Ammon's horn (tissue), 1 donor: ENCODE measurements at regions not wholly inside any gene's neighbourhood (a gene's known extent, or its start where the extent isn't known, plus 50 kb on each side); places are given as distances from the start of the nearest gene placed in this dataset.

ENCODE experiments used
- DNase-seq: peaks from one replicate; pipeline ENCODE4 v3.0.0-alpha.2; 2016; ENCODE audit warnings: low spot score

GRCh38 chr2:236717120-236717519, 147.5 kb downstream of the ACKR3 start:
- DNase-seq: no peak

GRCh38 chr2:236717729-236718128, 148.1 kb downstream of the ACKR3 start:
- no peak for DNase-seq

GRCh38 chr2:236718207-236718992, 148.8 kb downstream of the ACKR3 start:
- no peak for DNase-seq

GRCh38 chr2:236719192-236719635, 149.6 kb downstream of the ACKR3 start:
- no peak for DNase-seq

GRCh38 chr2:236720974-236721540, 151.4 kb downstream of the ACKR3 start:
- DNase-seq: no peak

- DNase-seq: no peak
Observed at GRCh38 chr2:236724200-236724599, 154.6 kb downstream of the ACKR3 start.

- no peak for DNase-seq
Observed at GRCh38 chr2:236726701-236727450, 157.3 kb downstream of the ACKR3 start.

- DNase-seq: no peak
Observed at GRCh38 chr2:236728916-236729670, 159.5 kb downstream of the ACKR3 start.

- no peak for DNase-seq
Observed at GRCh38 chr2:236730393-236730792, 160.8 kb downstream of the ACKR3 start.

GRCh38 chr2:236731767-236732580, 162.3 kb downstream of the ACKR3 start:
- DNase-seq: peak; percentile 72

- no peak for DNase-seq
Observed at GRCh38 chr2:236733156-236733555, 163.5 kb downstream of the ACKR3 start.

- DNase-seq: no peak
Observed at GRCh38 chr2:236735825-236736238, 166.2 kb downstream of the ACKR3 start.

- no peak for DNase-seq
Observed at GRCh38 chr2:236738030-236738429, 168.4 kb downstream of the ACKR3 start.

- DNase-seq: no peak
Observed at GRCh38 chr2:236738896-236739295, 169.3 kb downstream of the ACKR3 start.

GRCh38 chr2:236739663-236740062, 170.0 kb downstream of the ACKR3 start:
- DNase-seq: no peak

GRCh38 chr2:236740506-236740905, 170.9 kb downstream of the ACKR3 start:
- DNase-seq: no peak

GRCh38 chr2:236743039-236743920, 173.7 kb downstream of the ACKR3 start:
- DNase-seq: no peak

GRCh38 chr2:236743921-236744280, 174.3 kb downstream of the ACKR3 start:
- no peak for DNase-seq

GRCh38 chr2:236744281-236744705, 174.7 kb downstream of the ACKR3 start:
- DNase-seq: no peak

GRCh38 chr2:236744716-236745115, 175.1 kb downstream of the ACKR3 start:
- DNase-seq: no peak
